H1 (cell line): ENCODE measurements at regions not wholly inside any gene's neighbourhood (a gene's known extent, or its start where the extent isn't known, plus 50 kb on each side); places are given as distances from the start of the nearest gene placed in this dataset.

Source experiments
- CTCF ChIA-PET: fragments of 300-600 bp; sonication (Branson Sonifier 250); formaldehyde crosslinking; loops from one replicate; lab custom pipeline; 2021; ENCODE audit not compliant: partially characterized antibody; lab: Charles Lee
- POLR2A ChIA-PET: fragments of 300-600 bp; sonication (Branson Sonifier 250); formaldehyde crosslinking; loops from one replicate; lab custom pipeline; 2021; ENCODE audit warnings: inconsistent platforms; ENCODE audit not compliant: partially characterized antibody; lab: Charles Lee
- DNase-seq, 2 experiments: peaks; one replicate each; pipeline versions ENCODE4 v3.0.0 to v3.0.0-alpha.2; 2010 to 2022; ENCODE audit warnings: low spot score in 2 of 2, low read depth in 1 of 2, mixed read lengths in 1 of 2
- FAIRE-seq: peaks from 2 replicates; lab custom pipeline; 2011; peaks lifted over from hg19 to GRCh38; lab: Jason Lieb, UNC
- H2AFZ ChIP-seq: 2 replicates; pipeline ENCODE4 v1.8.1; 2012; ENCODE audit warnings: low read length, inconsistent platforms
- H2AK5ac ChIP-seq: 2 replicates; pipeline ENCODE4 v1.6.1; 2013; ENCODE audit warnings: low read depth, low read length
- H2BK120ac ChIP-seq: replicated peaks from 2 replicates; pipeline ENCODE3; 2013; ENCODE audit warnings: low read depth, low read length, inconsistent platforms
- H2BK12ac ChIP-seq: 2 replicates; pipeline ENCODE4 v1.6.1; 2013; ENCODE audit warnings: low read depth, low read length
- H2BK15ac ChIP-seq: 2 replicates; pipeline ENCODE4 v1.6.1; 2013; ENCODE audit warnings: low read length
- H2BK20ac ChIP-seq: 2 replicates; pipeline ENCODE4 v1.6.1; 2013; ENCODE audit warnings: low read length
- H2BK5ac ChIP-seq: 2 replicates; pipeline ENCODE4 v1.6.1; 2013; ENCODE audit warnings: low read depth, low read length
- H3K14ac ChIP-seq: 2 replicates; pipeline ENCODE4 v1.6.1; 2013; ENCODE audit warnings: inconsistent platforms; ENCODE audit not compliant: insufficient read length
- H3K18ac ChIP-seq: 2 replicates; pipeline ENCODE4 v1.6.1; 2013; ENCODE audit warnings: low read length; ENCODE audit errors: extremely low read depth
- H3K23ac ChIP-seq: 2 replicates; pipeline ENCODE4 v1.6.1; 2013; ENCODE audit warnings: inconsistent platforms; ENCODE audit not compliant: insufficient read length
- H3K23me2 ChIP-seq: 2 replicates; pipeline ENCODE4 v1.6.1; 2013; ENCODE audit warnings: low read depth, low read length
- H3K27ac ChIP-seq: 2 replicates; pipeline ENCODE4 v1.6.1; 2011; ENCODE audit warnings: low read depth, low read length, inconsistent platforms
- H3K27me3 ChIP-seq, 4 experiments: replicated peaks in 1 of 4; 1 replicate in 1 of 4; 2 replicates in 3 of 4; pipeline versions ENCODE4 v1.6.1 to v1.8.1; 2011 to 2013; ENCODE audit warnings: low read length in 3 of 4, mild to moderate bottlenecking in 3 of 4, inconsistent platforms in 2 of 4, mixed read lengths in 2 of 4, moderate library complexity in 1 of 4; ENCODE audit not compliant: control insufficient read depth in 3 of 4, insufficient read depth in 3 of 4; ENCODE audit errors: extremely low read depth in 1 of 4
- H3K36me3 ChIP-seq, 4 experiments: 2 replicates each; pipeline versions ENCODE4 v1.6.1 to v1.8.1; 2011 to 2013; ENCODE audit warnings: mild to moderate bottlenecking in 4 of 4, low read length in 3 of 4, moderate library complexity in 2 of 4, control low read depth in 1 of 4, inconsistent platforms in 1 of 4; ENCODE audit not compliant: insufficient read depth in 4 of 4, control insufficient read depth in 2 of 4
- H3K4ac ChIP-seq: replicated peaks from 2 replicates; pipeline ENCODE3; 2013; ENCODE audit warnings: low read length, low read depth, mixed read lengths, inconsistent platforms; ENCODE audit not compliant: insufficient read length
- H3K4me1 ChIP-seq, 4 experiments: replicated peaks in 1 of 4; 1 replicate in 1 of 4; 2 replicates in 3 of 4; pipeline versions ENCODE4 v1.6.1 to v1.8.1; 2011 to 2013; ENCODE audit warnings: low read length in 3 of 4, inconsistent platforms in 2 of 4, mixed read lengths in 1 of 4; ENCODE audit not compliant: insufficient read depth in 4 of 4, control insufficient read depth in 3 of 4
- H3K4me2 ChIP-seq, 2 experiments: 2 replicates each; pipeline versions ENCODE4 v1.6.1 to v1.8.1; 2011 to 2013; ENCODE audit warnings: low read depth in 2 of 2, low read length in 2 of 2, control low read depth in 1 of 2, inconsistent platforms in 1 of 2, mild to moderate bottlenecking in 1 of 2; ENCODE audit not compliant: insufficient read depth in 1 of 2
- H3K4me3 ChIP-seq, 4 experiments: fragments of 200-600, 300-600 bp in 1 of 4; sonication (generic), shearing (Covaris generic), sonication (Bioruptor Twin) in 1 of 4; 2 replicates each; pipeline versions ENCODE4 v1.5.1 to v1.8.1; 2011 to 2016; ENCODE audit warnings: low read length in 4 of 4, low read depth in 3 of 4, control low read depth in 2 of 4, inconsistent platforms in 2 of 4, mild to moderate bottlenecking in 2 of 4, mixed read lengths in 1 of 4, moderate library complexity in 1 of 4; ENCODE audit not compliant: insufficient read depth in 2 of 4; ENCODE audit errors: extremely low read depth in 1 of 4
- H3K56ac ChIP-seq: replicated peaks from 2 replicates; pipeline ENCODE3; 2013; ENCODE audit warnings: low read depth, mild to moderate bottlenecking, mixed read lengths, low read length, inconsistent platforms; ENCODE audit not compliant: insufficient read length
- H3K79me1 ChIP-seq: 2 replicates; pipeline ENCODE4 v1.6.1; 2013; ENCODE audit warnings: low read depth, low read length, control low read depth
- H3K79me2 ChIP-seq, 2 experiments: 2 replicates each; pipeline versions ENCODE4 v1.6.1 to v1.8.1; 2012 to 2013; ENCODE audit warnings: low read length in 2 of 2, mild to moderate bottlenecking in 2 of 2, inconsistent platforms in 1 of 2; ENCODE audit not compliant: insufficient read depth in 2 of 2, control insufficient read depth in 1 of 2
- H3K9ac ChIP-seq, 4 experiments: replicated peaks in 1 of 4; 1 replicate in 1 of 4; 2 replicates in 3 of 4; pipeline versions ENCODE4 v1.6.1 to v1.8.1; 2011 to 2013; ENCODE audit warnings: low read depth in 3 of 4, low read length in 3 of 4, control low read depth in 2 of 4, mild to moderate bottlenecking in 2 of 4, moderate library complexity in 2 of 4, inconsistent platforms in 1 of 4; ENCODE audit errors: extremely low read depth in 1 of 4
- H3K9me3 ChIP-seq, 2 experiments: 2 replicates each; pipeline versions ENCODE4 v1.6.1 to v1.8.1; 2012 to 2013; ENCODE audit warnings: mild to moderate bottlenecking in 2 of 2, moderate library complexity in 2 of 2, control low read depth in 1 of 2, inconsistent platforms in 1 of 2, low read depth in 1 of 2, low read length in 1 of 2, mixed read lengths in 1 of 2; ENCODE audit not compliant: insufficient read depth in 2 of 2
- H4K20me1 ChIP-seq, 2 experiments: replicated peaks in 1 of 2; 2 replicates each; pipeline versions ENCODE3 to v1.8.1; 2011 to 2013; ENCODE audit warnings: inconsistent platforms in 2 of 2, low read length in 2 of 2, mild to moderate bottlenecking in 1 of 2; ENCODE audit not compliant: insufficient read depth in 2 of 2, control insufficient read depth in 1 of 2
- H4K5ac ChIP-seq: 2 replicates; pipeline ENCODE4 v1.6.1; 2013; ENCODE audit warnings: low read length, low read depth, mixed read lengths, inconsistent platforms; ENCODE audit not compliant: insufficient read length
- H4K8ac ChIP-seq: 2 replicates; pipeline ENCODE4 v1.8.0; 2013; ENCODE audit warnings: mild to moderate bottlenecking, moderate library complexity, low read length, inconsistent platforms; ENCODE audit not compliant: insufficient read depth; ENCODE audit errors: extremely low read depth
- H4K91ac ChIP-seq: replicated peaks from 2 replicates; pipeline ENCODE3; 2013; ENCODE audit warnings: low read length, mixed read lengths, inconsistent platforms; ENCODE audit not compliant: insufficient read length
- CREB1 ChIP-seq: IDR thresholded peaks from 2 replicates; pipeline ENCODE4 v1.6.1; 2012; ENCODE audit warnings: inconsistent platforms
- EGR1 ChIP-seq: IDR thresholded peaks from 2 replicates; pipeline ENCODE4 v1.6.1; 2011; ENCODE audit warnings: low read depth, low read length, borderline replicate concordance
- MAFK ChIP-seq: IDR thresholded peaks from 2 replicates; pipeline ENCODE4 v1.6.1; 2012; ENCODE audit warnings: low read depth, mild to moderate bottlenecking, improper control_type of control experiment, low read length
- SP2 ChIP-seq: IDR thresholded peaks from 2 replicates; pipeline ENCODE4 v1.6.1; 2012; ENCODE audit warnings: mild to moderate bottlenecking, low read length, inconsistent platforms
- YY1 ChIP-seq: IDR thresholded peaks from 2 replicates; pipeline ENCODE4 v1.6.1; 2011; ENCODE audit warnings: low read depth, mild to moderate bottlenecking, low read length
- WGBS, 2 experiments: shearing (Covaris generic) in 1 of 2; methylation state at CpG; one replicate each; pipeline versions ENCODE4 v1.1.6 to v1.1.7; 2013 to 2015; ENCODE audit warnings: low lambda C conversion rate in 2 of 2, mixed read lengths in 2 of 2, inconsistent platforms in 1 of 2, low coverage in 1 of 2, missing lambda C conversion rate in 1 of 2; ENCODE audit not compliant: insufficient replicate concordance in 2 of 2, insufficient coverage in 1 of 2, insufficient read length in 1 of 2; ENCODE audit errors: extremely low coverage in 1 of 2, missing lambda C conversion rate in 1 of 2; 5-methylcytosine and 5-hydroxymethylcytosine counted together

- Histone ChIP-seq H3K4me3 (no peak overlapping the region), H2AK5ac (no peak overlapping the region), H3K56ac (no peak overlapping the region), H3K9ac (no peak overlapping the region), H3K27ac (no peak overlapping the region), H2BK120ac (no peak overlapping the region), H3K4me1 (no peaks in the 10 kb centered on the region), H3K14ac (no peak overlapping the region), H3K79me1 (no peaks in the 10 kb centered on the region), H3K27me3 (no peaks in the 10 kb centered on the region), H2AFZ (peak overlapping the region; percentile 26; the same call in 1 of the 2 replicates), H3K23me2 (no peaks in the 10 kb centered on the region), H2BK5ac (no peak overlapping the region), H4K91ac (no peak overlapping the region), H3K18ac (no peak overlapping the region), H3K4ac (no peak overlapping the region), H2BK12ac (no peak overlapping the region), H3K79me2 (no peaks in the 10 kb centered on the region), H2BK20ac (no peak overlapping the region), H3K9me3 (no peaks in the 10 kb centered on the region; a peak in 1 of 4 replicates), H2BK15ac (no peak overlapping the region), H3K23ac (no peak overlapping the region), H4K20me1 (no peaks in the 10 kb centered on the region), H3K36me3 (no peaks in the 10 kb centered on the region), H4K8ac (no peak overlapping the region), H4K5ac (no peak overlapping the region), H3K4me2 (no peak overlapping the region)
- DNase-seq, result no peak
- TF ChIP-seq SP2, result no peak
- TF ChIP-seq MAFK, result no peak
- TF ChIP-seq YY1, result 0 out of 2 replicates have a peak, but pooled peaks have one; percentile 21
- TF ChIP-seq EGR1, result no peak
- no peak for TF ChIP-seq CREB1
- 94% methylated on average over 3 of the region's 3 CpGs; no CpG with 5 or more reads in 1 of the 2 experiments for WGBS, 2 experiments
- CTCF ChIA-PET, result no interaction called here
- POLR2A ChIA-PET, result no interaction called here
- no peak for FAIRE-seq
Measured at GRCh38 chr16:80459331-80459777, 81.4 kb upstream of the DYNLRB2 start.
